KMS-11 (cell line): ENCODE measurements at regions not wholly inside any gene's neighbourhood (a gene's known extent, or its start where the extent isn't known, plus 50 kb on each side); places are given as distances from the start of the nearest gene placed in this dataset.

Source experiments
- H2AFZ ChIP-seq: fragments of 200-600 bp; sonication (generic); 2 replicates; pipeline ENCODE4 v1.6.1; 2016; ENCODE audit warnings: antibody characterized with exemption, mixed run types, low read depth
- H3K27ac ChIP-seq: fragments of 200-600 bp; sonication (generic); 2 replicates; pipeline ENCODE4 v1.6.1; 2016; ENCODE audit warnings: mild to moderate bottlenecking, mixed run types
- H3K27me3 ChIP-seq: fragments of 200-600 bp; sonication (generic); 2 replicates; pipeline ENCODE4 v1.6.1; 2017; ENCODE audit warnings: mild to moderate bottlenecking, low read depth, mixed run types, moderate library complexity; ENCODE audit not compliant: insufficient read depth
- H3K36me3 ChIP-seq: fragments of 200-600 bp; sonication (generic); 2 replicates; pipeline ENCODE4 v1.6.1; 2017; ENCODE audit warnings: mild to moderate bottlenecking, mixed run types; ENCODE audit not compliant: insufficient read depth
- H3K4me1 ChIP-seq: fragments of 200-600 bp; sonication (generic); 2 replicates; pipeline ENCODE4 v1.6.1; 2016; ENCODE audit warnings: mild to moderate bottlenecking, low read depth, mixed run types; ENCODE audit not compliant: poor library complexity, severe bottlenecking
- H3K4me2 ChIP-seq: fragments of 200-600 bp; sonication (generic); 2 replicates; pipeline ENCODE4 v1.7.0; 2016; ENCODE audit warnings: mild to moderate bottlenecking, mixed run types
- H3K4me3 ChIP-seq: fragments of 200-600 bp; sonication (generic); IDR thresholded peaks from 2 replicates; pipeline ENCODE4 v1.6.1; 2017; ENCODE audit warnings: low read depth, low read length, mixed read lengths; ENCODE audit not compliant: insufficient read depth
- H3K79me2 ChIP-seq: fragments of 200-600 bp; sonication (generic); 2 replicates; pipeline ENCODE4 v1.6.1; 2016; ENCODE audit warnings: low read depth, mixed run types; ENCODE audit not compliant: insufficient read depth
- H3K9ac ChIP-seq: fragments of 200-600 bp; sonication (generic); 2 replicates; pipeline ENCODE4 v1.6.1; 2016; ENCODE audit warnings: mild to moderate bottlenecking, mixed run types
- H4K20me1 ChIP-seq: fragments of 200-600 bp; sonication (generic); 2 replicates; pipeline ENCODE4 v1.6.1; 2016; ENCODE audit warnings: mild to moderate bottlenecking, mixed run types; ENCODE audit not compliant: insufficient read depth
- CTCF ChIP-seq: fragments of 200-600 bp; sonication (generic); conservative IDR thresholded peaks from 2 replicates; pipeline ENCODE4 v1.6.1; 2017; ENCODE audit warnings: low read depth, mild to moderate bottlenecking, antibody characterized with exemption, low read length, moderate library complexity, mixed read lengths

GRCh38 chr10:78968943-78969342, 99.8 kb upstream of the ZMIZ1 start:
- Histone ChIP-seq H4K20me1 (no peaks in the 10 kb centered on the region), H3K79me2 (no peaks in the 10 kb centered on the region), H3K27ac (no peak overlapping the region), H3K27me3 (no peaks in the 10 kb centered on the region), H3K4me1 (peaks cover 8% of the 10 kb centered on the region), H3K9ac (no peak overlapping the region), H2AFZ (no peak overlapping the region), H3K4me3 (no peak overlapping the region), H3K36me3 (no peaks in the 10 kb centered on the region), H3K4me2 (no peak overlapping the region)
- TF ChIP-seq CTCF: no peak

- no peak overlapping the region for H2AFZ ChIP-seq
- no peaks in the 10 kb centered on the region for H4K20me1 ChIP-seq
- H3K4me3 ChIP-seq: no peak overlapping the region
- no peak overlapping the region for H3K9ac ChIP-seq
- no peaks in the 10 kb centered on the region for H3K36me3 ChIP-seq
- peaks cover 12% of the 10 kb centered on the region for H3K4me1 ChIP-seq
- H3K27me3 ChIP-seq: no peaks in the 10 kb centered on the region
- no peaks in the 10 kb centered on the region for H3K79me2 ChIP-seq
- H3K4me2 ChIP-seq: no peak overlapping the region
- H3K27ac ChIP-seq: no peak overlapping the region
- TF ChIP-seq CTCF: no peak
Observed at GRCh38 chr10:78969719-78970118, 99.0 kb upstream of the ZMIZ1 start.

- Histone ChIP-seq H3K4me2 (no peak overlapping the region), H4K20me1 (no peaks in the 10 kb centered on the region), H3K79me2 (no peaks in the 10 kb centered on the region), H3K9ac (no peak overlapping the region), H2AFZ (no peak overlapping the region), H3K27ac (no peak overlapping the region), H3K4me1 (peaks cover 13% of the 10 kb centered on the region), H3K27me3 (no peaks in the 10 kb centered on the region), H3K4me3 (no peak overlapping the region), H3K36me3 (no peaks in the 10 kb centered on the region)
- TF ChIP-seq CTCF: no peak
Observed at GRCh38 chr10:78970261-78970660, 98.5 kb upstream of the ZMIZ1 start.

DNA sequence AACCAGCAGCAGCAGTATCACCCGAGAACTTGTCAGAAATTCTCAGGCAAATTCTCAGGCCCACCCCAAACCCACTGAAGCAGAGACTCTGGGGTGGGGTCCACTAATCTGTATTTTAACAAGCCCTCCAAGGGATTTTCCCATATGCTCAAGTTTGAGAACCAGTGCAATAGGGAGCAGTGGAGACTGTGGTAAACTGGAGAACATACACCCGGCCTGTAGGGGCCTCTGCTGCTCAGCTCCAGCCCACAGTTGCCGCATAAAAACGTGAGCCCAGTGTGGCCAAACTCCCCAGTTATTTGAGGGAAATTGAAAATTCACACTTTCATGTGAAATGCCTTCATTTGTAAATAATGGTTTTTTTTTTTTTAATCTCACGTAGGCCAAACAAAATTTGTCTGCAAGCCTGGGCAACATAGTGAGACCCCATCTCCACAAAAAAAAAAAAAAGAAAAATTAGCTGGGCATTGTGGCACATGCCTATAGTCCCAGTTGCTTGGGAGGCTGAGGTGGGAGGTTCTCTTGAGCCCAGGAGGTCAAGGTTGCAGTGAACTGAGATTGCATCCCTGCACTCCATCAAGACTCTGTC, 97.6 kb upstream of the ZMIZ1 start:
- H3K79me2 ChIP-seq: no peaks in the 10 kb centered on the region
- no peak overlapping the region for H2AFZ ChIP-seq
- H3K4me3 ChIP-seq: no peak overlapping the region
- H4K20me1 ChIP-seq: no peaks in the 10 kb centered on the region
- no peak overlapping the region for H3K9ac ChIP-seq
- no peak overlapping the region for H3K4me2 ChIP-seq
- TF ChIP-seq CTCF: no peak
- H3K36me3 ChIP-seq: no peaks in the 10 kb centered on the region
- H3K27ac ChIP-seq: no peak overlapping the region
- no peaks in the 10 kb centered on the region for H3K27me3 ChIP-seq
- H3K4me1 ChIP-seq: peaks cover 13% of the 10 kb centered on the region
